NB4 (cell line): ENCODE measurements at regions not wholly inside any gene's neighbourhood (a gene's known extent, or its start where the extent isn't known, plus 50 kb on each side); places are given as distances from the start of the nearest gene placed in this dataset.

Experiments
- CTCF ChIP-seq: IDR thresholded peaks from one replicate; pipeline ENCODE4 v1.5.1; 2012; ENCODE audit warnings: low read depth, low read length
- MAX ChIP-seq: IDR thresholded peaks from 2 replicates; pipeline ENCODE4 v1.6.1; 2011; ENCODE audit warnings: low read depth, low read length
- MYC ChIP-seq: IDR thresholded peaks from 2 replicates; pipeline ENCODE4 v1.6.1; 2011; ENCODE audit warnings: low read depth, low read length
- POLR2A ChIP-seq: IDR thresholded peaks from 2 replicates; pipeline ENCODE4 v1.6.1; 2011; ENCODE audit warnings: mild to moderate bottlenecking; ENCODE audit not compliant: insufficient read length; ENCODE audit errors: extremely low read depth

GRCh38 chr4:145266881-145267280, 86.5 kb upstream of the OTUD4 start:
- no peak for TF ChIP-seq CTCF
- no peak for TF ChIP-seq MAX
- no peak for TF ChIP-seq MYC
- TF ChIP-seq POLR2A: no peak
